ENCODE measurements at regions not wholly inside any gene's neighbourhood (a gene's known extent, or its start where the extent isn't known, plus 50 kb on each side); places are given as distances from the start of the nearest gene placed in this dataset.

GRCh38 chr11:81071606-81072005 lies 1630.8 kb upstream of the TENM4 start:
- no peak overlapping the region for H2AFZ ChIP-seq (ENCODE audit: low read length)
- no peak overlapping the region for H4K8ac ChIP-seq (replicated peaks; ENCODE audit: insufficient read length, low read depth, low read length)
- no peak overlapping the region for H4K5ac ChIP-seq (ENCODE audit: insufficient read length, low read depth, low read length)
- Mint-ChIP-seq H3K36me3 (ENCODE audit: insufficient read depth in 1 of 3, low read depth in 3 of 3) (no peaks in the 10 kb centered on the region), H3K9me3 (no peaks in the 10 kb centered on the region), H3K4me1 (peaks cover 7 to 8% of the 10 kb centered on the region in 2 experiments; a peak in 3 of 4 replicates), H3K4me3 (no peak overlapping the region), H3K27ac (no peak overlapping the region), H3K27me3 (ENCODE audit: low read depth) (no peaks in the 10 kb centered on the region)
- H3K23ac ChIP-seq (ENCODE audit: insufficient read length, low read depth, low read length), result no peak overlapping the region
- H3K14ac ChIP-seq (ENCODE audit: insufficient read depth, low read length), result no peak overlapping the region
- no peaks in the 10 kb centered on the region for H3K9me3 ChIP-seq (ENCODE audit: control insufficient read depth, low read depth, low read length)
- DNase-seq, result no peak
- no peaks in the 10 kb centered on the region for H3K23me2 ChIP-seq (ENCODE audit: insufficient read length, low read depth, low read length, poor library complexity, severe bottlenecking)
- H3K18ac ChIP-seq (ENCODE audit: insufficient read length, low read depth, low read length), result no peak overlapping the region
- H3K79me2 ChIP-seq (ENCODE audit: insufficient read depth, low read length), result no peaks in the 10 kb centered on the region
- no peak overlapping the region for H2BK5ac ChIP-seq (ENCODE audit: insufficient read length, low read length)
- H3K9ac ChIP-seq (ENCODE audit: extremely low read depth, insufficient read length, low read length), result no peak overlapping the region
- H3K4ac ChIP-seq (ENCODE audit: low read depth, low read length), result no peak overlapping the region
- WGBS (ENCODE audit: extremely low coverage, insufficient read length, low lambda C conversion rate), result no CpG with 5 or more reads among the region's 5 CpGs
- H4K20me1 ChIP-seq (ENCODE audit: control insufficient read depth, insufficient read depth, insufficient read length), result no peaks in the 10 kb centered on the region
- H3K79me1 ChIP-seq (ENCODE audit: insufficient read depth, low read depth, low read length, poor library complexity, severe bottlenecking), result no peaks in the 10 kb centered on the region
- no peak overlapping the region for H3K4me2 ChIP-seq (ENCODE audit: insufficient read depth, insufficient read length, low read length)
- H3K4me1 ChIP-seq (ENCODE audit: insufficient read depth, low read length), result no peaks in the 10 kb centered on the region
- H2BK15ac ChIP-seq (ENCODE audit: low read depth, low read length), result no peak overlapping the region
- no peak overlapping the region for H2BK120ac ChIP-seq (ENCODE audit: low read depth, low read length, poor library complexity, severe bottlenecking)
- no peak overlapping the region for H3K56ac ChIP-seq (ENCODE audit: insufficient read length, low read depth, low read length)
- TF ChIP-seq CTCF (conservative IDR thresholded peaks at IDR 0.05), result no peak
- H4K91ac ChIP-seq (ENCODE audit: insufficient read length, low read depth, low read length), result no peak overlapping the region
- H2BK12ac ChIP-seq (ENCODE audit: insufficient read length, low read depth, low read length), result no peak overlapping the region
- H2BK20ac ChIP-seq (ENCODE audit: low read depth, low read length, poor library complexity, severe bottlenecking), result no peak overlapping the region
- H2AK5ac ChIP-seq (ENCODE audit: insufficient read length, low read length), result no peak overlapping the region
- H3K27me3 ChIP-seq (ENCODE audit: insufficient read depth, low read length), result no peaks in the 10 kb centered on the region
- no peak overlapping the region for H3T11ph ChIP-seq (ENCODE audit: low read length)
- no peak overlapping the region for H3K27ac ChIP-seq (ENCODE audit: insufficient read length, low read depth, low read length)

All from H9 (cell line).